GM20000 (cell line): ENCODE measurements at regions not wholly inside any gene's neighbourhood (a gene's known extent, or its start where the extent isn't known, plus 50 kb on each side); places are given as distances from the start of the nearest gene placed in this dataset.

Experiments used
- DNase-seq: peaks from one replicate; pipeline ENCODE4 v3.0.0; 2012; ENCODE audit warnings: low spot score
- TF ChIP-seq, protein P1 (sequence below): IDR thresholded peaks from 2 replicates; pipeline ENCODE4 v1.5.1; 2012; ENCODE audit warnings: mild to moderate bottlenecking, control low read depth; ENCODE audit errors: extremely low read depth, missing control alignments

DNA sequence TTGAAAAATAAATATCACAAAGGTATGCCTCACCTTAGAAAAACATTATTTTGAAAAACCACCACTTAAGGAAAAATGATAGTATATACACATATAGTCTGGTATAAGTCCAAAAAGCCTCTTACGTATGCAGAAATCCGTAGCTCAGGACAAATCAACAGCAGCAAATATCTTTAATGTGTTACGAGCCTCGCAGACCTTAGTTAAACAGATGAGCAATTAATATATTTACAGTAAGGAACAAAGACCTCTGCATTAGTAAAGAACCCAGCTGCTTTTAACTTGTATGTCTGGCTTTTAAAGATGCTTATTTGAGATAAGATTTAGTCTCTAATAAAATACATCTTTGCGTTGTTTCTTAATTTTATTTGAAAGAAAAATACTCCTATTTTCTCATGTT, 79.9 kb upstream of the CHRM3 start:
- DNase-seq = no peak
- TF ChIP-seq, protein P1, sequence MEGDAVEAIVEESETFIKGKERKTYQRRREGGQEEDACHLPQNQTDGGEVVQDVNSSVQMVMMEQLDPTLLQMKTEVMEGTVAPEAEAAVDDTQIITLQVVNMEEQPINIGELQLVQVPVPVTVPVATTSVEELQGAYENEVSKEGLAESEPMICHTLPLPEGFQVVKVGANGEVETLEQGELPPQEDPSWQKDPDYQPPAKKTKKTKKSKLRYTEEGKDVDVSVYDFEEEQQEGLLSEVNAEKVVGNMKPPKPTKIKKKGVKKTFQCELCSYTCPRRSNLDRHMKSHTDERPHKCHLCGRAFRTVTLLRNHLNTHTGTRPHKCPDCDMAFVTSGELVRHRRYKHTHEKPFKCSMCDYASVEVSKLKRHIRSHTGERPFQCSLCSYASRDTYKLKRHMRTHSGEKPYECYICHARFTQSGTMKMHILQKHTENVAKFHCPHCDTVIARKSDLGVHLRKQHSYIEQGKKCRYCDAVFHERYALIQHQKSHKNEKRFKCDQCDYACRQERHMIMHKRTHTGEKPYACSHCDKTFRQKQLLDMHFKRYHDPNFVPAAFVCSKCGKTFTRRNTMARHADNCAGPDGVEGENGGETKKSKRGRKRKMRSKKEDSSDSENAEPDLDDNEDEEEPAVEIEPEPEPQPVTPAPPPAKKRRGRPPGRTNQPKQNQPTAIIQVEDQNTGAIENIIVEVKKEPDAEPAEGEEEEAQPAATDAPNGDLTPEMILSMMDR = no peak

DNA sequence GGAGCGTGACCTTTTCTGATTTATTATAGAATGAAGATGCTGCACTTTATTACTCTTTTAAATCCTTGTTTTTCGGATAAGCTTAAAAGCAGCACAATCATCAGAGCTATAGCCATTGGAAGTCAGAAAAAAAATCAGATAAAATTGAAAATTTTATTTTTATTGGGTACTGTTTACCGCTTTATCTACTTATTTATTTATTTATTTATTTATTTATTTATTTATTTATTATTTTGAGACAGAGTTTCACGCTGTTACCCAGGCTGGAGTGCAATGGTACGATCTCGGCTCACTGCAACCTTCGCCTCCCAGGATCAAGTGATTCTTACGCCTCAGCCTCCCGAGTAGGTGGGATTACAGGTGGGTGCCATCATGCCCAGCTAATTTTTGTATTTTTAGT, 83.1 kb upstream of the CHRM3 start:
- TF ChIP-seq, protein P1 = no peak

GRCh38 chr1:239302696-239303095, 83.7 kb upstream of the CHRM3 start:
- DNase-seq = no peak
- TF ChIP-seq, protein P1 = no peak

More for the DNA sequence above, 83.1 kb upstream of the CHRM3 start:
- no peak for DNase-seq

GRCh38 chr1:239301251-239301650, 85.1 kb upstream of the CHRM3 start:
- DNase-seq = no peak
- TF ChIP-seq, protein P1 = no peak

GRCh38 chr1:239297910-239298309, 88.5 kb upstream of the CHRM3 start:
- DNase-seq = no peak
- TF ChIP-seq, protein P1 = no peak

DNA sequence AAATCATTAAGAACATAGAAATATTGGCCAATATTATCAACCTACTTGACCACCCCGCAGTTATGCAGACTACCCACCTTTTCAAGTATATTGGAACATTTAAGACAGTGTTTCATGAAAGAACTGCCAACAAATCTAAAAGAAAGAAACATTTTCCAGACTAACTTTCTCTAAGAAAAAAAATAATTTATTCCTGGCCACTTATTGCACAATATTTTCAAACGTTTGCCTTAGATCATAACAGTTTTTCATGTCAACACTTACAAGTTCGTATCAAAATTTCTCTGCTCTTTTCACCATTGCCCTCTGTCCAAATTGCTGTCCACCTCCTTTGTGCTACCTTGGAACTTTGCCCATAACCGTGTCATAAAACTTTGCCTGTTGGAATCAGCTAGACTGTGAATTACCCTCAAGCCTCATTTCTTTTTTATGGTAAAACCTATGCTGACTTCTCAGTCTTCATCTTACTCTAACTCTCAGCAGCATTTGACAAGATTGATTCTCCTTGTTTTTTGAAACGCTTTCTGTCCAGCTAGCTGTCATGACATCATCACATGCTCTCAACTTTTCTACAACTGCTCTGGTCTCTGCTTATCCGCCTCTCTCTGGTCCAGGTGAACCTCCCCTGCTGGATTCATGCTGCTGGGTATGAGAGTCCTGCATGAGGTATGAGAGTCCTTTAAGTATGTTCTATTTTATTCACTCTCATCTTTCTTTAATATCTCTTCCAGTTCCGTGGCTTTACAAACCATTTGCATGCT, 92.8 kb upstream of the CHRM3 start:
- DNase-seq = no peak
- TF ChIP-seq, protein P1 = no peak

DNA sequence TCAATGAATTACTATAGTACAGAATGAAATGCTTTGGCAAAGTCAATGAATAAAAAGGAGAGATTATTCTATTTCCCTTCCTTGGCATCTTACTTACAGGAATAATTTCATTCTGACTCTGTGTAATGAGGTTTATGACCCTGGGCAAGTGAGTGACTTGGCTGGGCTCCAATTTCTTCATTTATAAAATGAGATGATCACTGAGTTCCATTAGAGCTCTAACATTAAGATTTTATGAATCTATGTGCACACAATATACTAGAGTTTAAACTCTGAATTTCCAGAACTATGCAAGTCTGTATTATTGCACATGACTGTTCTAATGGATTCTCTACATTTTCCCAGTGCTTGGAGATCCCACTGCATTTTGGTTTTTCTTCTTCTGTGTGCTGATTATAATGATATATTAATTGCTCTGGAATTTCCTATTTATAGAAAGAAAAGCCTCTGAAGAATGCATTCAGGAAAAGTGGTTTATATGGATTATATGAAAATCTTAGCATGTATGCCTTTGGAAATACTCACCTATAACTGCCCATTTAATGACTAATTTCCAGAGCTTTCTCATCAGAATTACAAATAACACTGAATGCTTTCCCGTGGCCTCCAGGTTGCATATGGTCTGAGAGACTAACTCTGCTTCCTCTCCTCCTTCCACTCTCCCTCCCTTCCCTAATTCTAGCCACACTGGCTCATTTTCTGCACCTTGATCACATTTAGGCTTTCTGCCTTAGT, 97.4 kb upstream of the CHRM3 start:
- TF ChIP-seq, protein P1 = no peak
- no peak for DNase-seq
